ENCODE measurements at regions not wholly inside any gene's neighbourhood (a gene's known extent, or its start where the extent isn't known, plus 50 kb on each side); places are given as distances from the start of the nearest gene placed in this dataset.

DNA sequence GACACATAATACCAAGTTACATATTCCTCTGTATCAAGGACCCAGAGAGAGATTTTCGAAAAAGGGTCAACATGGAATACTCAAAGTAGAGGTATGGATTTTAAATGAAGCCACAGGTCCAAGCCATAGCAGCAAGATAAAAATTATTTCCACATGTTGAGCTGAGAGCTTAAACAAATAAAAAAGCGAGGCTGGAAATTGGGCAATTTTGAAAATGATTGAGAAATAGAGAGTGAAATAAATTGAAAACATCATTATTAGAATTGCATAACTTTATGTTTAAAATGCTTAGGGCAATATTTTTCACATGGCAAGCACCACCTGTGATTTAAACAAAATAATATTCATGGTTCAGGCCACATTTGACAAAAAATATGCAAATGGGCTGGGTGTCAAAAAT, 1251.0 kb upstream of the USP15 start:
- TF ChIP-seq, protein P1, sequence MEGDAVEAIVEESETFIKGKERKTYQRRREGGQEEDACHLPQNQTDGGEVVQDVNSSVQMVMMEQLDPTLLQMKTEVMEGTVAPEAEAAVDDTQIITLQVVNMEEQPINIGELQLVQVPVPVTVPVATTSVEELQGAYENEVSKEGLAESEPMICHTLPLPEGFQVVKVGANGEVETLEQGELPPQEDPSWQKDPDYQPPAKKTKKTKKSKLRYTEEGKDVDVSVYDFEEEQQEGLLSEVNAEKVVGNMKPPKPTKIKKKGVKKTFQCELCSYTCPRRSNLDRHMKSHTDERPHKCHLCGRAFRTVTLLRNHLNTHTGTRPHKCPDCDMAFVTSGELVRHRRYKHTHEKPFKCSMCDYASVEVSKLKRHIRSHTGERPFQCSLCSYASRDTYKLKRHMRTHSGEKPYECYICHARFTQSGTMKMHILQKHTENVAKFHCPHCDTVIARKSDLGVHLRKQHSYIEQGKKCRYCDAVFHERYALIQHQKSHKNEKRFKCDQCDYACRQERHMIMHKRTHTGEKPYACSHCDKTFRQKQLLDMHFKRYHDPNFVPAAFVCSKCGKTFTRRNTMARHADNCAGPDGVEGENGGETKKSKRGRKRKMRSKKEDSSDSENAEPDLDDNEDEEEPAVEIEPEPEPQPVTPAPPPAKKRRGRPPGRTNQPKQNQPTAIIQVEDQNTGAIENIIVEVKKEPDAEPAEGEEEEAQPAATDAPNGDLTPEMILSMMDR (IDR thresholded peaks at IDR 0.05) = no peak
- no peak for TF ChIP-seq POLR2A (IDR thresholded peaks at IDR 0.05)
